GM23338 (cell line): ENCODE measurements at regions not wholly inside any gene's neighbourhood (a gene's known extent, or its start where the extent isn't known, plus 50 kb on each side); places are given as distances from the start of the nearest gene placed in this dataset.

Source experiments
- ATAC-seq: fragments of 200-7000 bp; cut with Tn5 transposase; 3 replicates; pipeline ENCODE4 v1.9.1; 2020
- DNase-seq: peaks from one replicate; pipeline ENCODE4 v3.0.0-alpha.2; 2015; ENCODE audit warnings: low spot score
- H2AFZ ChIP-seq: fragments of 200-600 bp; sonication (generic); 2 replicates; pipeline ENCODE4 v1.8.0; 2016; ENCODE audit warnings: antibody characterized with exemption, mild to moderate bottlenecking, moderate library complexity
- H3F3A ChIP-seq: fragments of 200-600 bp; sonication (generic); replicated peaks from 2 replicates; pipeline ENCODE4 v1.8.0; 2017; ENCODE audit warnings: antibody characterized with exemption, mixed run types, low read depth
- H3K27ac ChIP-seq: fragments of 200-600 bp; sonication (generic); 2 replicates; pipeline ENCODE4 v1.6.1; 2016; ENCODE audit warnings: low read depth
- H3K27me3 ChIP-seq: fragments of 200-600 bp; sonication (generic); 2 replicates; pipeline ENCODE4 v1.8.0; 2016; ENCODE audit warnings: mild to moderate bottlenecking, mixed run types, moderate library complexity; ENCODE audit not compliant: insufficient read depth
- H3K36me3 ChIP-seq: fragments of 200-600 bp; sonication (generic); 2 replicates; pipeline ENCODE4 v1.8.0; 2016; ENCODE audit warnings: mild to moderate bottlenecking; ENCODE audit not compliant: insufficient read depth
- H3K4me1 ChIP-seq: fragments of 200-600 bp; sonication (generic); 2 replicates; pipeline ENCODE4 v1.8.0; 2016; ENCODE audit warnings: mild to moderate bottlenecking, moderate library complexity; ENCODE audit not compliant: insufficient read depth
- H3K4me2 ChIP-seq: fragments of 200-600 bp; sonication (generic); 2 replicates; pipeline ENCODE4 v1.7.1; 2017; ENCODE audit warnings: mixed run types
- H3K4me3 ChIP-seq: fragments of 200-600 bp; sonication (generic); 2 replicates; pipeline ENCODE4 v1.6.1; 2016; ENCODE audit warnings: mixed run types
- H3K79me2 ChIP-seq: fragments of 200-600 bp; sonication (generic); replicated peaks from 2 replicates; pipeline ENCODE4 v1.8.0; 2017; ENCODE audit warnings: mild to moderate bottlenecking; ENCODE audit not compliant: insufficient read depth
- H3K9me2 ChIP-seq: fragments of 200-600 bp; sonication (generic); 2 replicates; pipeline ENCODE4 v1.8.0; 2017; ENCODE audit not compliant: insufficient read depth
- H4K20me1 ChIP-seq: fragments of 200-600 bp; sonication (generic); replicated peaks from 2 replicates; pipeline ENCODE4 v1.8.0; 2017; ENCODE audit warnings: mild to moderate bottlenecking; ENCODE audit not compliant: insufficient read depth
- H3K27ac Mint-ChIP-seq: 2 replicates; pipeline ENCODE4 v1.8.0; 2020; ENCODE audit warnings: inconsistent platforms, mild to moderate bottlenecking, moderate library complexity, mixed read lengths
- H3K27me3 Mint-ChIP-seq: 3 replicates; pipeline ENCODE4 v1.8.0; 2022; ENCODE audit warnings: low read depth, mild to moderate bottlenecking, moderate library complexity, mixed read lengths, inconsistent platforms; ENCODE audit not compliant: insufficient read depth, poor library complexity
- H3K36me3 Mint-ChIP-seq: 3 replicates; pipeline ENCODE4 v1.8.0; 2021; ENCODE audit warnings: low read depth, mild to moderate bottlenecking, inconsistent platforms, moderate library complexity, mixed read lengths
- H3K4me1 Mint-ChIP-seq: 3 replicates; pipeline ENCODE4 v1.8.0; 2020; ENCODE audit warnings: mild to moderate bottlenecking, inconsistent platforms, mixed read lengths
- H3K4me3 Mint-ChIP-seq: 3 replicates; pipeline ENCODE4 v1.8.0; 2021; ENCODE audit warnings: moderate library complexity, mild to moderate bottlenecking, inconsistent platforms, mixed read lengths
- H3K9me3 Mint-ChIP-seq: 3 replicates; pipeline ENCODE4 v1.8.0; 2020; ENCODE audit warnings: moderate library complexity, mild to moderate bottlenecking, inconsistent platforms, mixed read lengths
- CTCF ChIP-seq, 2 experiments: fragments of 200-600 bp in 1 of 2; sonication (generic) in 1 of 2; conservative IDR thresholded peaks; 2 replicates each; pipeline versions ENCODE4 v1.5.1 to v1.6.1; 2016 to 2017; ENCODE audit warnings: antibody characterized with exemption in 2 of 2, low read depth in 2 of 2, mild to moderate bottlenecking in 2 of 2, moderate library complexity in 1 of 2
- EZH2 ChIP-seq: fragments of 200-600 bp; sonication (generic); IDR thresholded peaks from one replicate; pipeline ENCODE4 v1.8.0; 2017; ENCODE audit warnings: antibody characterized with exemption, mild to moderate bottlenecking, low read depth; ENCODE audit not compliant: unreplicated experiment
- EZH2phosphoT487 ChIP-seq: fragments of 200-600 bp; sonication (generic); IDR thresholded peaks from one replicate; pipeline ENCODE4 v1.8.1; 2018; ENCODE audit warnings: antibody characterized with exemption; ENCODE audit not compliant: unreplicated experiment
- JUNB ChIP-seq: IDR thresholded peaks from one replicate; pipeline ENCODE4 v1.6.1; 2016; ENCODE audit warnings: antibody characterized with exemption; ENCODE audit not compliant: unreplicated experiment
- NANOG ChIP-seq: IDR thresholded peaks from 2 replicates; pipeline ENCODE4 v1.6.1; 2016; ENCODE audit warnings: antibody characterized with exemption, borderline replicate concordance
- POLR2AphosphoS5 ChIP-seq: IDR thresholded peaks from 2 replicates; pipeline ENCODE4 v1.6.1; 2016; ENCODE audit warnings: antibody characterized with exemption, low read depth
- STAT1 ChIP-seq: IDR thresholded peaks from one replicate; pipeline ENCODE4 v1.6.1; 2016; ENCODE audit warnings: antibody characterized with exemption; ENCODE audit not compliant: unreplicated experiment
- ZNF114 ChIP-seq: fragments of 250-450 bp; sonication (Bioruptor Pico); IDR thresholded peaks from 2 replicates; pipeline ENCODE4 v1.5.0; 2020; ENCODE audit warnings: mild to moderate bottlenecking, moderate library complexity
- ZNF331 ChIP-seq: fragments of 250-450 bp; sonication (Bioruptor Pico); IDR thresholded peaks from 2 replicates; pipeline ENCODE4 v1.5.0; 2020; ENCODE audit warnings: low read depth, mild to moderate bottlenecking, moderate library complexity
- TF ChIP-seq, protein P1 (sequence below): IDR thresholded peaks from one replicate; pipeline ENCODE4 v1.6.1; 2018; ENCODE audit warnings: antibody characterized with exemption; ENCODE audit not compliant: unreplicated experiment
- TF ChIP-seq, protein P2 (sequence below): fragments of 250-450 bp; sonication (Bioruptor Pico); IDR thresholded peaks from 2 replicates; pipeline ENCODE4 v1.5.0; 2020; ENCODE audit warnings: mild to moderate bottlenecking, moderate library complexity

- TF ChIP-seq STAT1 (no peak), EZH2 (no peak)
Measured at GRCh38 chr22:44570476-44571445, 72.7 kb upstream of the RTL6 start (continued).

DNA sequence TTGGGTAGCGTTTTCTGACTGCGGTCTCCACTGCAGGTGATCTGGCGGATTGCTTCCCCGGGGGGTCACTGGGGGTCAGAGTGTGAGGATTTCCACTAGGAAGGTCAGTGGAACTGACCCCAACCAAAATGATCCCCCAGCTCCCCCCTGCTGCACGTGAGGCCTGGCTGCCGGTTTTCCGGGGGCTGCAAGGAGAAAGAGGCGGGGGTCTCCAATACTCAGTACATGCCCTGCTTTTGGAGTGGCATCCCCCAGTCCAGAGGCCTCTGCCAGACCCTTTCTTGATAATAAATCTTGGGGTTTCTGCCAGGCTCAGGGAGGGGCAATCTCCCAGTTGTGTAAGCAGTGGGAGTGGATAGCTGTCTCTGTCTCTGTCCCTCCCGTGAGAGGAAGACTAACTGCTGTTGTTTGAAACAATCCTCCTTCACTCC, 71.5 kb upstream of the RTL6 start:
- H3K4me3 Mint-ChIP-seq: no peak overlapping the region
- Histone ChIP-seq H3K4me3 (no peak overlapping the region), H4K20me1 (no peaks in the 10 kb centered on the region), H3F3A (no peaks in the 10 kb centered on the region), H3K27me3 (no peaks in the 10 kb centered on the region), H3K36me3 (no peaks in the 10 kb centered on the region), H3K79me2 (no peaks in the 10 kb centered on the region), H3K9me2 (no peaks in the 10 kb centered on the region), H3K4me2 (no peak overlapping the region), H2AFZ (no peak overlapping the region), H3K4me1 (no peaks in the 10 kb centered on the region), H3K27ac (no peak overlapping the region)
- DNase-seq (no peak), ATAC-seq (no peak)
- H3K27me3 Mint-ChIP-seq: peaks cover 10% of the 10 kb centered on the region
- no peak overlapping the region for H3K27ac Mint-ChIP-seq
- H3K4me1 Mint-ChIP-seq: no peaks in the 10 kb centered on the region; the same call in 2 of the 3 replicates
- H3K9me3 Mint-ChIP-seq: peaks cover 17% of the 10 kb centered on the region
- peaks cover 3% of the 10 kb centered on the region; the same call in 2 of the 3 replicates for H3K36me3 Mint-ChIP-seq
- no peak for TF ChIP-seq JUNB
- TF ChIP-seq NANOG: no peak
- no peak for TF ChIP-seq ZNF331
- TF ChIP-seq, protein P1, sequence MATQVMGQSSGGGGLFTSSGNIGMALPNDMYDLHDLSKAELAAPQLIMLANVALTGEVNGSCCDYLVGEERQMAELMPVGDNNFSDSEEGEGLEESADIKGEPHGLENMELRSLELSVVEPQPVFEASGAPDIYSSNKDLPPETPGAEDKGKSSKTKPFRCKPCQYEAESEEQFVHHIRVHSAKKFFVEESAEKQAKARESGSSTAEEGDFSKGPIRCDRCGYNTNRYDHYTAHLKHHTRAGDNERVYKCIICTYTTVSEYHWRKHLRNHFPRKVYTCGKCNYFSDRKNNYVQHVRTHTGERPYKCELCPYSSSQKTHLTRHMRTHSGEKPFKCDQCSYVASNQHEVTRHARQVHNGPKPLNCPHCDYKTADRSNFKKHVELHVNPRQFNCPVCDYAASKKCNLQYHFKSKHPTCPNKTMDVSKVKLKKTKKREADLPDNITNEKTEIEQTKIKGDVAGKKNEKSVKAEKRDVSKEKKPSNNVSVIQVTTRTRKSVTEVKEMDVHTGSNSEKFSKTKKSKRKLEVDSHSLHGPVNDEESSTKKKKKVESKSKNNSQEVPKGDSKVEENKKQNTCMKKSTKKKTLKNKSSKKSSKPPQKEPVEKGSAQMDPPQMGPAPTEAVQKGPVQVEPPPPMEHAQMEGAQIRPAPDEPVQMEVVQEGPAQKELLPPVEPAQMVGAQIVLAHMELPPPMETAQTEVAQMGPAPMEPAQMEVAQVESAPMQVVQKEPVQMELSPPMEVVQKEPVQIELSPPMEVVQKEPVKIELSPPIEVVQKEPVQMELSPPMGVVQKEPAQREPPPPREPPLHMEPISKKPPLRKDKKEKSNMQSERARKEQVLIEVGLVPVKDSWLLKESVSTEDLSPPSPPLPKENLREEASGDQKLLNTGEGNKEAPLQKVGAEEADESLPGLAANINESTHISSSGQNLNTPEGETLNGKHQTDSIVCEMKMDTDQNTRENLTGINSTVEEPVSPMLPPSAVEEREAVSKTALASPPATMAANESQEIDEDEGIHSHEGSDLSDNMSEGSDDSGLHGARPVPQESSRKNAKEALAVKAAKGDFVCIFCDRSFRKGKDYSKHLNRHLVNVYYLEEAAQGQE: no peak
- TF ChIP-seq POLR2AphosphoS5: no peak
- TF ChIP-seq EZH2phosphoT487: no peak
- no peak for TF ChIP-seq STAT1
- TF ChIP-seq ZNF114 (CRISPR knock-in tag): no peak
- TF ChIP-seq CTCF (conservative IDR thresholded peaks at IDR 0.05; ENCODE audit: low read depth in 2 of 2): no peak
- TF ChIP-seq, protein P2, sequence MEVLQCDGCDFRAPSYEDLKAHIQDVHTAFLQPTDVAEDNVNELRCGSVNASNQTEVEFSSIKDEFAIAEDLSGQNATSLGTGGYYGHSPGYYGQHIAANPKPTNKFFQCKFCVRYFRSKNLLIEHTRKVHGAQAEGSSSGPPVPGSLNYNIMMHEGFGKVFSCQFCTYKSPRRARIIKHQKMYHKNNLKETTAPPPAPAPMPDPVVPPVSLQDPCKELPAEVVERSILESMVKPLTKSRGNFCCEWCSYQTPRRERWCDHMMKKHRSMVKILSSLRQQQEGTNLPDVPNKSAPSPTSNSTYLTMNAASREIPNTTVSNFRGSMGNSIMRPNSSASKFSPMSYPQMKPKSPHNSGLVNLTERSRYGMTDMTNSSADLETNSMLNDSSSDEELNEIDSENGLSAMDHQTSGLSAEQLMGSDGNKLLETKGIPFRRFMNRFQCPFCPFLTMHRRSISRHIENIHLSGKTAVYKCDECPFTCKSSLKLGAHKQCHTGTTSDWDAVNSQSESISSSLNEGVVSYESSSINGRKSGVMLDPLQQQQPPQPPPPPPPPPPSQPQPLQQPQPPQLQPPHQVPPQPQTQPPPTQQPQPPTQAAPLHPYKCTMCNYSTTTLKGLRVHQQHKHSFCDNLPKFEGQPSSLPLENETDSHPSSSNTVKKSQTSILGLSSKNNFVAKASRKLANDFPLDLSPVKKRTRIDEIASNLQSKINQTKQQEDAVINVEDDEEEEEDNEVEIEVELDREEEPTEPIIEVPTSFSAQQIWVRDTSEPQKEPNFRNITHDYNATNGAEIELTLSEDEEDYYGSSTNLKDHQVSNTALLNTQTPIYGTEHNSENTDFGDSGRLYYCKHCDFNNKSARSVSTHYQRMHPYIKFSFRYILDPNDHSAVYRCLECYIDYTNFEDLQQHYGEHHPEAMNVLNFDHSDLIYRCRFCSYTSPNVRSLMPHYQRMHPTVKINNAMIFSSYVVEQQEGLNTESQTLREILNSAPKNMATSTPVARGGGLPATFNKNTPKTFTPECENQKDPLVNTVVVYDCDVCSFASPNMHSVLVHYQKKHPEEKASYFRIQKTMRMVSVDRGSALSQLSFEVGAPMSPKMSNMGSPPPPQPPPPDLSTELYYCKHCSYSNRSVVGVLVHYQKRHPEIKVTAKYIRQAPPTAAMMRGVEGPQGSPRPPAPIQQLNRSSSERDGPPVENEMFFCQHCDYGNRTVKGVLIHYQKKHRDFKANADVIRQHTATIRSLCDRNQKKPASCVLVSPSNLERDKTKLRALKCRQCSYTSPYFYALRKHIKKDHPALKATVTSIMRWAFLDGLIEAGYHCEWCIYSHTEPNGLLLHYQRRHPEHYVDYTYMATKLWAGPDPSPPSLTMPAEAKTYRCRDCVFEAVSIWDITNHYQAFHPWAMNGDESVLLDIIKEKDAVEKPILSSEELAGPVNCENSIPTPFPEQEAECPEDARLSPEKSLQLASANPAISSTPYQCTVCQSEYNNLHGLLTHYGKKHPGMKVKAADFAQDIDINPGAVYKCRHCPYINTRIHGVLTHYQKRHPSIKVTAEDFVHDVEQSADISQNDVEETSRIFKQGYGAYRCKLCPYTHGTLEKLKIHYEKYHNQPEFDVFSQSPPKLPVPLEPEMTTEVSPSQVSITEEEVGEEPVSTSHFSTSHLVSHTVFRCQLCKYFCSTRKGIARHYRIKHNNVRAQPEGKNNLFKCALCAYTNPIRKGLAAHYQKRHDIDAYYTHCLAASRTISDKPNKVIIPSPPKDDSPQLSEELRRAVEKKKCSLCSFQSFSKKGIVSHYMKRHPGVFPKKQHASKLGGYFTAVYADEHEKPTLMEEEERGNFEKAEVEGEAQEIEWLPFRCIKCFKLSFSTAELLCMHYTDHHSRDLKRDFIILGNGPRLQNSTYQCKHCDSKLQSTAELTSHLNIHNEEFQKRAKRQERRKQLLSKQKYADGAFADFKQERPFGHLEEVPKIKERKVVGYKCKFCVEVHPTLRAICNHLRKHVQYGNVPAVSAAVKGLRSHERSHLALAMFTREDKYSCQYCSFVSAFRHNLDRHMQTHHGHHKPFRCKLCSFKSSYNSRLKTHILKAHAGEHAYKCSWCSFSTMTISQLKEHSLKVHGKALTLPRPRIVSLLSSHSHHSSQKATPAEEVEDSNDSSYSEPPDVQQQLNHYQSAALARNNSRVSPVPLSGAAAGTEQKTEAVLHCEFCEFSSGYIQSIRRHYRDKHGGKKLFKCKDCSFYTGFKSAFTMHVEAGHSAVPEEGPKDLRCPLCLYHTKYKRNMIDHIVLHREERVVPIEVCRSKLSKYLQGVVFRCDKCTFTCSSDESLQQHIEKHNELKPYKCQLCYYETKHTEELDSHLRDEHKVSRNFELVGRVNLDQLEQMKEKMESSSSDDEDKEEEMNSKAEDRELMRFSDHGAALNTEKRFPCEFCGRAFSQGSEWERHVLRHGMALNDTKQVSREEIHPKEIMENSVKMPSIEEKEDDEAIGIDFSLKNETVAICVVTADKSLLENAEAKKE: no peak
